Neuron (in vitro differentiated cells): ENCODE measurements at regions not wholly inside any gene's neighbourhood (a gene's known extent, or its start where the extent isn't known, plus 50 kb on each side); places are given as distances from the start of the nearest gene placed in this dataset.

Source experiments
- H2AFZ ChIP-seq: one replicate; pipeline ENCODE4 v1.6.1; 2013; ENCODE audit warnings: low read depth, mild to moderate bottlenecking, inconsistent platforms, low read length, moderate library complexity
- H3K27me3 ChIP-seq: one replicate; pipeline ENCODE4 v1.6.1; 2013; ENCODE audit warnings: low read length; ENCODE audit not compliant: insufficient read depth
- H3K36me3 ChIP-seq: one replicate; pipeline ENCODE4 v1.6.1; 2013; ENCODE audit warnings: low read length; ENCODE audit not compliant: insufficient read depth
- H3K4me1 ChIP-seq: one replicate; pipeline ENCODE4 v1.6.1; 2013; ENCODE audit warnings: low read length; ENCODE audit not compliant: insufficient read depth
- H3K4me3 ChIP-seq: 2 replicates; pipeline ENCODE4 v1.5.1; 2013; ENCODE audit warnings: mild to moderate bottlenecking, low read length, moderate library complexity
- H3K9me3 ChIP-seq: one replicate; pipeline ENCODE4 v1.6.1; 2013; ENCODE audit warnings: low read length

GRCh38 chr10:3684891-3685290 lies 100.1 kb downstream of the KLF6 start:
- no peaks in the 10 kb centered on the region for H3K36me3 ChIP-seq
- H2AFZ ChIP-seq = no peak overlapping the region
- H3K4me1 ChIP-seq = peaks cover 21% of the 10 kb centered on the region
- no peaks in the 10 kb centered on the region for H3K9me3 ChIP-seq
- no peak overlapping the region for H3K4me3 ChIP-seq
- no peaks in the 10 kb centered on the region for H3K27me3 ChIP-seq

GRCh38 chr10:3683560-3683959 lies 101.4 kb downstream of the KLF6 start:
- Histone ChIP-seq H3K4me3 (no peak overlapping the region), H2AFZ (no peak overlapping the region), H3K36me3 (no peaks in the 10 kb centered on the region), H3K27me3 (no peaks in the 10 kb centered on the region), H3K9me3 (no peaks in the 10 kb centered on the region), H3K4me1 (peaks cover 15% of the 10 kb centered on the region)

GRCh38 chr10:3682745-3683144 lies 102.3 kb downstream of the KLF6 start:
- Histone ChIP-seq H3K4me3 (no peak overlapping the region), H3K27me3 (no peaks in the 10 kb centered on the region), H3K36me3 (no peaks in the 10 kb centered on the region), H3K4me1 (peaks cover 15% of the 10 kb centered on the region), H2AFZ (no peak overlapping the region), H3K9me3 (no peaks in the 10 kb centered on the region)

- peaks cover 15% of the 10 kb centered on the region for H3K4me1 ChIP-seq
- no peak overlapping the region for H3K4me3 ChIP-seq
- H2AFZ ChIP-seq = no peak overlapping the region
- H3K27me3 ChIP-seq = no peaks in the 10 kb centered on the region
- no peaks in the 10 kb centered on the region for H3K36me3 ChIP-seq
- no peaks in the 10 kb centered on the region for H3K9me3 ChIP-seq
Measured at GRCh38 chr10:3681642-3682554, 103.1 kb downstream of the KLF6 start.

GRCh38 chr10:3679950-3680629 lies 104.9 kb downstream of the KLF6 start:
- no peaks in the 10 kb centered on the region for H3K36me3 ChIP-seq
- no peak overlapping the region for H2AFZ ChIP-seq
- no peaks in the 10 kb centered on the region for H3K27me3 ChIP-seq

GRCh38 chr10:3678629-3679227 lies 106.3 kb downstream of the KLF6 start:
- no peak overlapping the region for H2AFZ ChIP-seq
- H3K27me3 ChIP-seq = no peaks in the 10 kb centered on the region
- H3K4me3 ChIP-seq = no peak overlapping the region
- H3K36me3 ChIP-seq = no peaks in the 10 kb centered on the region
- no peaks in the 10 kb centered on the region for H3K9me3 ChIP-seq
- peaks cover 11% of the 10 kb centered on the region for H3K4me1 ChIP-seq

More at GRCh38 chr10:3679950-3680629, 104.9 kb downstream of the KLF6 start:
- H3K4me1 ChIP-seq = peaks cover 14% of the 10 kb centered on the region
- no peak overlapping the region for H3K4me3 ChIP-seq
- no peaks in the 10 kb centered on the region for H3K9me3 ChIP-seq

GRCh38 chr10:3676564-3676963 lies 108.4 kb downstream of the KLF6 start:
- H3K36me3 ChIP-seq = no peaks in the 10 kb centered on the region
- H3K27me3 ChIP-seq = no peaks in the 10 kb centered on the region
- peaks cover 2% of the 10 kb centered on the region for H3K4me1 ChIP-seq
- no peak overlapping the region for H2AFZ ChIP-seq
- H3K4me3 ChIP-seq = no peak overlapping the region
- no peaks in the 10 kb centered on the region for H3K9me3 ChIP-seq

- Histone ChIP-seq H3K27me3 (no peaks in the 10 kb centered on the region), H3K4me3 (no peak overlapping the region), H3K36me3 (no peaks in the 10 kb centered on the region), H3K9me3 (no peaks in the 10 kb centered on the region), H2AFZ (no peak overlapping the region), H3K4me1 (no peaks in the 10 kb centered on the region)
Measured at GRCh38 chr10:3672220-3672619, 112.8 kb downstream of the KLF6 start.

- no peaks in the 10 kb centered on the region for H3K27me3 ChIP-seq
- H3K4me3 ChIP-seq = no peak overlapping the region
- no peak overlapping the region for H2AFZ ChIP-seq
- H3K36me3 ChIP-seq = no peaks in the 10 kb centered on the region
- H3K9me3 ChIP-seq = no peaks in the 10 kb centered on the region
- H3K4me1 ChIP-seq = no peaks in the 10 kb centered on the region
Measured at GRCh38 chr10:3671386-3671955, 113.5 kb downstream of the KLF6 start.

GRCh38 chr10:3668966-3669330 lies 116.1 kb downstream of the KLF6 start:
- Histone ChIP-seq H2AFZ (no peak overlapping the region), H3K27me3 (no peaks in the 10 kb centered on the region), H3K4me3 (no peak overlapping the region)

GRCh38 chr10:3668276-3668965 lies 116.6 kb downstream of the KLF6 start:
- Histone ChIP-seq H2AFZ (no peak overlapping the region), H3K27me3 (no peaks in the 10 kb centered on the region), H3K4me1 (no peaks in the 10 kb centered on the region), H3K4me3 (no peak overlapping the region), H3K36me3 (no peaks in the 10 kb centered on the region), H3K9me3 (no peaks in the 10 kb centered on the region)

More at GRCh38 chr10:3668966-3669330, 116.1 kb downstream of the KLF6 start:
- Histone ChIP-seq H3K9me3 (no peaks in the 10 kb centered on the region), H3K4me1 (no peaks in the 10 kb centered on the region), H3K36me3 (no peaks in the 10 kb centered on the region)

- no peak overlapping the region for H2AFZ ChIP-seq
- H3K27me3 ChIP-seq = no peaks in the 10 kb centered on the region
- no peak overlapping the region for H3K4me3 ChIP-seq
- no peaks in the 10 kb centered on the region for H3K36me3 ChIP-seq
- H3K4me1 ChIP-seq = no peaks in the 10 kb centered on the region
- no peaks in the 10 kb centered on the region for H3K9me3 ChIP-seq
Measured at GRCh38 chr10:3666525-3667302, 118.3 kb downstream of the KLF6 start.
